Right cardiac atrium (tissue), 5 donors: ENCODE measurements at regions not wholly inside any gene's neighbourhood (a gene's known extent, or its start where the extent isn't known, plus 50 kb on each side); places are given as distances from the start of the nearest gene placed in this dataset.

Source experiments
- ATAC-seq, 2 donors: fragments of 200-7000 bp; cut with Tn5 transposase; one replicate each; pipeline versions ENCODE4 v1.8.0 to v1.9.1; 2020; ENCODE audit warnings: moderate library complexity in 2 of 2, mild to moderate bottlenecking in 1 of 2
- DNase-seq, 3 donors: peaks; one replicate each; pipeline ENCODE4 v3.0.0-alpha.2; 2020
- H3K27ac ChIP-seq: one replicate; pipeline ENCODE4 v1.5.1; 2013; ENCODE audit warnings: mild to moderate bottlenecking, low read length, control low read depth, moderate library complexity
- H3K27me3 ChIP-seq: one replicate; pipeline ENCODE4 v1.6.1; 2013; ENCODE audit not compliant: control insufficient read depth, insufficient read depth
- H3K4me1 ChIP-seq: one replicate; pipeline ENCODE4 v1.6.1; 2013; ENCODE audit warnings: low read length; ENCODE audit not compliant: control insufficient read depth, insufficient read depth
- H3K4me3 ChIP-seq: one replicate; pipeline ENCODE4 v1.5.1; 2013; ENCODE audit warnings: low read length, control low read depth
- H3K9me3 ChIP-seq: one replicate; pipeline ENCODE4 v1.6.1; 2013; ENCODE audit warnings: low read length; ENCODE audit not compliant: control insufficient read depth
- WGBS: extraction: QIAGEN DNeasy Blood & Tissue Kit; methylation state at CpG from one replicate; pipeline ENCODE4 v1.1.7; 2013; 5-methylcytosine and 5-hydroxymethylcytosine counted together
- intact Hi-C, 4 donors: fragments of 100-400 bp; cut with DNase I; formaldehyde crosslinking; loops; one replicate each; pipeline versions ENCODE4 v1.11.0 to v1.14.0; 2022 to 2023
- donor health status: healthy with polysubstance abuse.
- donor health status: DM: no; HTN: yes; CAD: no.
- donor health status: DM: no; HTN: no; CAD: no.
- donor health status: DM: no; HTN: yes; CAD: no; lungs with severe emphysema.
- donor health status: DM: yes; HTN: yes; CAD: no.

- Histone ChIP-seq H3K4me1 (no peaks in the 10 kb centered on the region), H3K27me3 (no peaks in the 10 kb centered on the region), H3K4me3 (no peak overlapping the region), H3K27ac (no peak overlapping the region), H3K9me3 (no peaks in the 10 kb centered on the region)
- intact Hi-C loops, result no loop called here
- DNase-seq (no peak), ATAC-seq (no peak)
- WGBS, result 86% methylated on average over 14 of the region's 14 CpGs
Observed at GRCh38 chr6:167776906-167777627, 49.6 kb upstream of the AFDN start.
